Tibial nerve (tissue), 4 donors: ENCODE measurements at regions not wholly inside any gene's neighbourhood (a gene's known extent, or its start where the extent isn't known, plus 50 kb on each side); places are given as distances from the start of the nearest gene placed in this dataset.

Source experiments
- DNase-seq, 2 donors: peaks; one replicate each; pipeline ENCODE4 v3.0.0-alpha.2; 2019; ENCODE audit warnings: low spot score in 2 of 2
- H3K27ac ChIP-seq, 4 donors: fragments of 200-600 bp; sonication (generic) in 3 of 4; one replicate each; pipeline ENCODE4 v1.5.1; 2017 to 2019; ENCODE audit warnings: mild to moderate bottlenecking in 1 of 4
- H3K27me3 ChIP-seq, 2 donors: fragments of 200-600 bp; sonication (generic) in 1 of 2; one replicate each; pipeline versions ENCODE4 v1.5.1 to v1.6.0; 2017 to 2019
- H3K36me3 ChIP-seq, 3 donors: fragments of 200-600 bp; sonication (generic); one replicate each; pipeline ENCODE4 v1.5.1; 2018 to 2019
- H3K4me1 ChIP-seq, 4 donors: fragments of 200-600 bp; sonication (generic) in 3 of 4; one replicate each; pipeline ENCODE4 v1.5.1; 2017 to 2019
- H3K4me3 ChIP-seq, 4 donors: fragments of 200-600 bp; sonication (generic) in 3 of 4; one replicate each; pipeline ENCODE4 v1.5.1; 2017 to 2019; ENCODE audit warnings: mild to moderate bottlenecking in 1 of 4, moderate library complexity in 1 of 4
- H3K9me3 ChIP-seq, 4 donors: fragments of 200-600 bp; sonication (generic) in 3 of 4; one replicate each; pipeline ENCODE4 v1.5.1; 2017 to 2019
- CTCF ChIP-seq, 5 experiments: fragments of 200-600 bp in 3 of 5; fragments of 450-650 bp in 2 of 5; sonication (generic) in 3 of 5; IDR thresholded peaks; one replicate each; pipeline ENCODE4 v1.5.1; 2016 to 2019; ENCODE audit warnings: antibody characterized with exemption in 5 of 5, mild to moderate bottlenecking in 3 of 5, moderate library complexity in 2 of 5
- EP300 ChIP-seq, 2 donors: sonication (generic); formaldehyde crosslinking; IDR thresholded peaks; one replicate each; pipeline ENCODE4 v1.6.1; 2017; ENCODE audit warnings: antibody characterized with exemption in 2 of 2, mild to moderate bottlenecking in 1 of 2
- POLR2A ChIP-seq, 2 donors: fragments of 450-650 bp; IDR thresholded peaks; one replicate each; pipeline ENCODE4 v1.6.1; 2017; ENCODE audit warnings: antibody characterized with exemption in 2 of 2, mild to moderate bottlenecking in 2 of 2, moderate library complexity in 2 of 2
- WGBS, 2 donors: methylation state at CpG; one replicate each; pipeline ENCODE4 v1.1.5; 2018; 5-methylcytosine and 5-hydroxymethylcytosine counted together

- H3K4me1 ChIP-seq = peaks cover 0 to 6% (median 0%) of the 10 kb centered on the region in 4 donors
- DNase-seq = no peak
- H3K27me3 ChIP-seq = no peaks in the 10 kb centered on the region
- 56 to 61% methylated on average over 8 of the region's 8 CpGs for WGBS, 2 donors
- H3K4me3 ChIP-seq = no peak overlapping the region
- no peaks in the 10 kb centered on the region for H3K9me3 ChIP-seq
- H3K27ac ChIP-seq = no peak overlapping the region
- no peak for TF ChIP-seq POLR2A (IDR thresholded peaks at IDR 0.05)
- TF ChIP-seq CTCF (IDR thresholded peaks at IDR 0.05) = no peak
- no peak for TF ChIP-seq EP300 (IDR thresholded peaks at IDR 0.05)
- H3K36me3 ChIP-seq = no peaks in the 10 kb centered on the region
These were observed 140.0 kb downstream of the NDUFA12 start for GRCh38 chr12:94863321-94864035.

- H3K4me1 ChIP-seq = peaks cover 0 to 6% (median 0%) of the 10 kb centered on the region in 4 donors
- no peak for DNase-seq
- 80 to 93% methylated on average over 3 of the region's 3 CpGs for WGBS, 2 donors
These were observed 141.1 kb downstream of the NDUFA12 start for GRCh38 chr12:94862421-94862820.

GRCh38 chr12:94856324-94856723 lies 147.2 kb downstream of the NDUFA12 start:
- no peaks in the 10 kb centered on the region for H3K4me1 ChIP-seq
- H3K4me3 ChIP-seq = no peak overlapping the region
- 64 to 80% methylated on average over 2 of the region's 2 CpGs for WGBS, 2 donors
- H3K27ac ChIP-seq = no peak overlapping the region
- no peak for DNase-seq
- H3K36me3 ChIP-seq = no peaks in the 10 kb centered on the region
- TF ChIP-seq EP300 (IDR thresholded peaks at IDR 0.05) (no peak), POLR2A (IDR thresholded peaks at IDR 0.05) (no peak), CTCF (IDR thresholded peaks at IDR 0.05) (no peak)
- no peaks in the 10 kb centered on the region for H3K27me3 ChIP-seq
- no peaks in the 10 kb centered on the region for H3K9me3 ChIP-seq

More at GRCh38 chr12:94862421-94862820, 141.1 kb downstream of the NDUFA12 start:
- H3K4me3 ChIP-seq = no peak overlapping the region
- no peaks in the 10 kb centered on the region for H3K9me3 ChIP-seq
- no peaks in the 10 kb centered on the region for H3K36me3 ChIP-seq
- TF ChIP-seq POLR2A (IDR thresholded peaks at IDR 0.05) = no peak
- TF ChIP-seq EP300 (IDR thresholded peaks at IDR 0.05) = no peak
- TF ChIP-seq CTCF (IDR thresholded peaks at IDR 0.05) = no peak
- no peak overlapping the region for H3K27ac ChIP-seq
- H3K27me3 ChIP-seq = no peaks in the 10 kb centered on the region

GRCh38 chr12:94855853-94856252 lies 147.6 kb downstream of the NDUFA12 start:
- H3K4me1 ChIP-seq = no peaks in the 10 kb centered on the region
- TF ChIP-seq POLR2A (IDR thresholded peaks at IDR 0.05) (no peak), EP300 (IDR thresholded peaks at IDR 0.05) (no peak), CTCF (IDR thresholded peaks at IDR 0.05) (no peak)
- no peak overlapping the region for H3K4me3 ChIP-seq
- H3K36me3 ChIP-seq = no peaks in the 10 kb centered on the region
- DNase-seq = no peak
- H3K27me3 ChIP-seq = no peaks in the 10 kb centered on the region
- no peak overlapping the region for H3K27ac ChIP-seq
- 67 to 80% methylated on average over 6 of the region's 6 CpGs for WGBS, 2 donors
- H3K9me3 ChIP-seq = no peaks in the 10 kb centered on the region

GRCh38 chr12:94851396-94852028 lies 152.0 kb downstream of the NDUFA12 start:
- no peak for DNase-seq
- no peak overlapping the region for H3K4me3 ChIP-seq
- H3K27me3 ChIP-seq = no peaks in the 10 kb centered on the region
- 76 to 86% methylated on average over 2 of the region's 2 CpGs for WGBS, 2 donors
- no peak overlapping the region for H3K27ac ChIP-seq
- H3K4me1 ChIP-seq = no peaks in the 10 kb centered on the region
- H3K9me3 ChIP-seq = no peaks in the 10 kb centered on the region
- H3K36me3 ChIP-seq = no peaks in the 10 kb centered on the region
- TF ChIP-seq EP300 (IDR thresholded peaks at IDR 0.05) = no peak
- TF ChIP-seq POLR2A (IDR thresholded peaks at IDR 0.05) = no peak
- TF ChIP-seq CTCF (IDR thresholded peaks at IDR 0.05) = no peak
